B cell (primary cell): ENCODE measurements at regions not wholly inside any gene's neighbourhood (a gene's known extent, or its start where the extent isn't known, plus 50 kb on each side); places are given as distances from the start of the nearest gene placed in this dataset.

Source experiments
- ATAC-seq: fragments of 200-7000 bp; cut with Tn5 transposase; one replicate; pipeline ENCODE4 v1.10.0; 2021; ENCODE audit warnings: low read depth, mild to moderate bottlenecking, moderate number of reproducible peaks, moderate library complexity
- CTCF ChIA-PET: fragments of 350-600 bp; sonication (Branson Sonifier 250); formaldehyde crosslinking; loops from one replicate; lab custom pipeline; 2021; ENCODE audit warnings: antibody characterized with exemption, inconsistent platforms; lab: Charles Lee
- POLR2A ChIA-PET: fragments of 350-600 bp; sonication (Branson Sonifier 250); formaldehyde crosslinking; loops from one replicate; lab custom pipeline; 2021; ENCODE audit warnings: antibody characterized with exemption; lab: Charles Lee
- DNase-seq: peaks from one replicate; pipeline ENCODE4 v3.0.0; 2013
- H2AFZ ChIP-seq: 2 replicates; pipeline ENCODE4 v1.6.1; 2012; ENCODE audit warnings: mild to moderate bottlenecking, low read depth, low read length; ENCODE audit not compliant: insufficient read depth, poor library complexity, severe bottlenecking
- H3K27ac ChIP-seq, 2 donors: 1 replicate in 1 of 2; 2 replicates in 1 of 2; pipeline ENCODE4 v1.5.1; 2012 to 2013; ENCODE audit warnings: low read length in 2 of 2, mild to moderate bottlenecking in 2 of 2, moderate library complexity in 1 of 2
- H3K27me3 ChIP-seq, 4 experiments: fragments of 200-600 bp in 1 of 4; sonication (generic) in 1 of 4; replicated peaks in 1 of 4; 1 replicate in 2 of 4; 2 replicates in 2 of 4; pipeline versions ENCODE4 v1.6.1 to v1.7.0; 2013 to 2016; ENCODE audit warnings: low read length in 3 of 4, mild to moderate bottlenecking in 2 of 4, mixed read lengths in 1 of 4, moderate library complexity in 1 of 4; ENCODE audit not compliant: insufficient read depth in 4 of 4, control insufficient read depth in 3 of 4; ENCODE audit errors: control extremely low read depth in 1 of 4
- H3K36me3 ChIP-seq, 2 experiments: replicated peaks in 1 of 2; 1 replicate in 1 of 2; 2 replicates in 1 of 2; pipeline versions ENCODE4 v1.6.1 to v1.7.1; 2013; ENCODE audit warnings: low read length in 1 of 2; ENCODE audit not compliant: insufficient read depth in 2 of 2, control insufficient read depth in 1 of 2; ENCODE audit errors: control extremely low read depth in 1 of 2, extremely low read depth in 1 of 2
- H3K4me1 ChIP-seq, 2 donors: fragments of 200-600 bp in 1 of 2; sonication (generic) in 1 of 2; 1 replicate in 1 of 2; 2 replicates in 1 of 2; pipeline versions ENCODE4 v1.5.1 to v1.6.1; 2013 to 2017; ENCODE audit warnings: low read length in 2 of 2; ENCODE audit not compliant: control insufficient read depth in 2 of 2, insufficient read depth in 2 of 2
- H3K4me2 ChIP-seq: replicated peaks from 2 replicates; pipeline ENCODE3; 2012; ENCODE audit warnings: mild to moderate bottlenecking, low read depth, low read length; ENCODE audit not compliant: poor library complexity, severe bottlenecking
- H3K4me3 ChIP-seq, 5 experiments: fragments of 200-600 bp in 1 of 5; sonication (generic) in 1 of 5; 1 replicate in 3 of 5; 2 replicates in 2 of 5; pipeline versions ENCODE4 v1.5.1 to v1.7.0; 2011 to 2016; ENCODE audit warnings: low read length in 4 of 5, mild to moderate bottlenecking in 4 of 5, low read depth in 2 of 5, control low read depth in 1 of 5, moderate library complexity in 1 of 5; ENCODE audit not compliant: insufficient read depth in 1 of 5; ENCODE audit errors: control extremely low read depth in 1 of 5, extremely low read depth in 1 of 5
- H3K79me2 ChIP-seq: fragments of 200-600 bp; sonication (generic); one replicate; pipeline ENCODE4 v1.6.0; 2016; ENCODE audit warnings: low read length; ENCODE audit not compliant: control insufficient read depth, insufficient read depth
- H3K9ac ChIP-seq: fragments of 200-600 bp; sonication (generic); 2 replicates; pipeline ENCODE4 v1.6.1; 2017; ENCODE audit warnings: mild to moderate bottlenecking, low read length, moderate library complexity
- H3K9me3 ChIP-seq, 3 donors: one replicate each; pipeline versions ENCODE4 v1.6.1 to v1.7.1; 2013; ENCODE audit warnings: low read length in 2 of 3; ENCODE audit not compliant: control insufficient read depth in 2 of 3, insufficient read depth in 1 of 3; ENCODE audit errors: control extremely low read depth in 1 of 3
- H4K20me1 ChIP-seq: 2 replicates; pipeline ENCODE4 v1.6.0; 2012; ENCODE audit warnings: mild to moderate bottlenecking, low read length; ENCODE audit not compliant: insufficient read depth, control insufficient read depth, poor library complexity, severe bottlenecking
- H3K27ac Mint-ChIP-seq: one replicate; pipeline ENCODE4 v1.8.0; 2021; ENCODE audit warnings: mixed read lengths
- H3K27me3 Mint-ChIP-seq: one replicate; pipeline ENCODE4 v1.8.0; 2021; ENCODE audit warnings: mixed read lengths
- H3K4me1 Mint-ChIP-seq: one replicate; pipeline ENCODE4 v1.8.0; 2021; ENCODE audit warnings: mixed read lengths
- H3K4me3 Mint-ChIP-seq: one replicate; pipeline ENCODE4 v1.8.0; 2021; ENCODE audit warnings: mixed read lengths
- H3K9me3 Mint-ChIP-seq: one replicate; pipeline ENCODE4 v1.8.0; 2022; ENCODE audit warnings: mixed read lengths; ENCODE audit not compliant: insufficient read depth
- EZH2 ChIP-seq: IDR thresholded peaks from 2 replicates; pipeline ENCODE4 v1.6.1; 2012; ENCODE audit warnings: borderline replicate concordance, low read depth, mild to moderate bottlenecking, moderate library complexity, low read length; ENCODE audit not compliant: insufficient read depth, poor library complexity, severe bottlenecking
- WGBS: methylation state at CpG from one replicate; pipeline ENCODE4 v1.1.5; 2013; ENCODE audit warnings: missing lambda C conversion rate; ENCODE audit not compliant: insufficient coverage; 5-methylcytosine and 5-hydroxymethylcytosine counted together
- intact Hi-C: fragments of 100-400 bp; cut with micrococcal nuclease; formaldehyde crosslinking; loops from one replicate; pipeline ENCODE4 v1.10.0; 2022
- TF ChIP-seq, protein P1 (sequence below): fragments of 200-600 bp; IDR thresholded peaks from one replicate; pipeline ENCODE4 v1.8.0; 2022; ENCODE audit warnings: antibody characterized with exemption, mild to moderate bottlenecking

GRCh38 chr21:35142036-35142815 lies 93.1 kb upstream of the RUNX1 start:
- H3K4me1 ChIP-seq: peaks cover 13 to 14% of the 10 kb centered on the region in 2 donors
- intact Hi-C loops: no loop called here
- TF ChIP-seq, protein P1, sequence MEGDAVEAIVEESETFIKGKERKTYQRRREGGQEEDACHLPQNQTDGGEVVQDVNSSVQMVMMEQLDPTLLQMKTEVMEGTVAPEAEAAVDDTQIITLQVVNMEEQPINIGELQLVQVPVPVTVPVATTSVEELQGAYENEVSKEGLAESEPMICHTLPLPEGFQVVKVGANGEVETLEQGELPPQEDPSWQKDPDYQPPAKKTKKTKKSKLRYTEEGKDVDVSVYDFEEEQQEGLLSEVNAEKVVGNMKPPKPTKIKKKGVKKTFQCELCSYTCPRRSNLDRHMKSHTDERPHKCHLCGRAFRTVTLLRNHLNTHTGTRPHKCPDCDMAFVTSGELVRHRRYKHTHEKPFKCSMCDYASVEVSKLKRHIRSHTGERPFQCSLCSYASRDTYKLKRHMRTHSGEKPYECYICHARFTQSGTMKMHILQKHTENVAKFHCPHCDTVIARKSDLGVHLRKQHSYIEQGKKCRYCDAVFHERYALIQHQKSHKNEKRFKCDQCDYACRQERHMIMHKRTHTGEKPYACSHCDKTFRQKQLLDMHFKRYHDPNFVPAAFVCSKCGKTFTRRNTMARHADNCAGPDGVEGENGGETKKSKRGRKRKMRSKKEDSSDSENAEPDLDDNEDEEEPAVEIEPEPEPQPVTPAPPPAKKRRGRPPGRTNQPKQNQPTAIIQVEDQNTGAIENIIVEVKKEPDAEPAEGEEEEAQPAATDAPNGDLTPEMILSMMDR: no peak
- no peak for TF ChIP-seq EZH2
- no peak overlapping the region for H3K4me2 ChIP-seq
- no peaks in the 10 kb centered on the region for H3K9me3 ChIP-seq
- H3K27ac Mint-ChIP-seq: no peak overlapping the region
- H3K27ac ChIP-seq: no peak overlapping the region
- peaks cover 7% of the 10 kb centered on the region for H3K27me3 Mint-ChIP-seq
- no peak overlapping the region for H2AFZ ChIP-seq
- H3K9me3 Mint-ChIP-seq: no peaks in the 10 kb centered on the region
- H3K36me3 ChIP-seq: no peaks in the 10 kb centered on the region
- WGBS: 90% methylated on average over 1 of the region's 1 CpG
- H4K20me1 ChIP-seq: no peaks in the 10 kb centered on the region
- ATAC-seq (no peak), DNase-seq (no peak)
- ChIA-PET CTCF (no interaction called here), POLR2A (no interaction called here)
- H3K79me2 ChIP-seq: no peaks in the 10 kb centered on the region
- peaks cover 0 to 2% (median 0%) of the 10 kb centered on the region in 4 experiments for H3K27me3 ChIP-seq
- H3K4me3 Mint-ChIP-seq: no peak overlapping the region
- no peak overlapping the region for H3K9ac ChIP-seq
- H3K4me1 Mint-ChIP-seq: peaks cover 12% of the 10 kb centered on the region
- H3K4me3 ChIP-seq: no peak overlapping the region

DNA sequence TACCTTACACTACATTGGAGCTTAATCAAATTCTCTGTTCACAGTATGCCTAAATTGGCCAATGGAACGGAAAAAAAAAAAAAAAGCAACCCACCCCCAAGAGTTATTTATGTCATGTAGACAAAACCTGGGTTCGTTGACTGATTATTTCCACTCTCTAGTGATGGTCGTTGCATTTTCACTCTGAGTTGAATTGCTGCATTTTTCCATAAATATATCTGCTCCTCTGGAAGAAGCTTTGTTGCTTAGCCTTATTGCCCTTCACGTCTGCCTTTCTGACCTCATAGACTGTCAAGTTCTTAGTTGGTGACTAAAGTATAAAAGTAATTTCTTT lies 90.2 kb upstream of the RUNX1 start:
- no peak for TF ChIP-seq EZH2
- no peak overlapping the region for H3K27ac Mint-ChIP-seq
- ATAC-seq: no peak
- ChIA-PET POLR2A (interaction anchor here (0.6 kb wide), 1 partner anchor 113 kb away, joined by 4 read pairs; no protein-coding TSS in a partner anchor), CTCF (no interaction called here)
- Histone ChIP-seq H2AFZ (peak overlapping the region; percentile 58), H3K36me3 (no peaks in the 10 kb centered on the region), H3K27ac (no peak overlapping the region), H3K9ac (no peak overlapping the region), H3K4me3 (peak overlapping the region in 1 of 5 experiments; percentile 18), H3K79me2 (no peaks in the 10 kb centered on the region), H3K4me1 (peaks cover 13 to 14% of the 10 kb centered on the region in 2 donors), H4K20me1 (no peaks in the 10 kb centered on the region), H3K4me2 (peak overlapping the region; percentile 65), H3K27me3 (peaks cover 0 to 2% (median 0%) of the 10 kb centered on the region in 4 experiments), H3K9me3 (no peaks in the 10 kb centered on the region)
- 0% methylated on average over 1 of the region's 4 CpGs for WGBS
- H3K27me3 Mint-ChIP-seq: no peaks in the 10 kb centered on the region
- DNase-seq: no peak
- intact Hi-C loops: loop anchor here (5.0 kb wide), 1 partner anchor 87 kb away; no protein-coding TSS in a partner anchor
- H3K4me3 Mint-ChIP-seq: peak overlapping the region; percentile 42
- peaks cover 12% of the 10 kb centered on the region for H3K4me1 Mint-ChIP-seq
- H3K9me3 Mint-ChIP-seq: no peaks in the 10 kb centered on the region
